Fibroblast of pulmonary artery (primary cell): ENCODE measurements at regions not wholly inside any gene's neighbourhood (a gene's known extent, or its start where the extent isn't known, plus 50 kb on each side); places are given as distances from the start of the nearest gene placed in this dataset.
"Not testable (repeated sequence)": the region's sequence is repeated elsewhere in the genome, so short reads cannot be mapped to it uniquely, and the experiment has no call there.

Experiments
- DNase-seq: peaks from one replicate; pipeline ENCODE4 v3.0.0-alpha.2; 2010; ENCODE audit warnings: low read depth
- H3K4me3 ChIP-seq: replicated peaks from 2 replicates; pipeline ENCODE4 v1.5.1; 2011; ENCODE audit warnings: low read depth, mild to moderate bottlenecking, control low read depth, low read length, moderate library complexity
- TF ChIP-seq, protein P1 (sequence below): IDR thresholded peaks from 2 replicates; pipeline ENCODE4 v1.5.1; 2011; ENCODE audit warnings: mild to moderate bottlenecking, control low read depth, low read length, inconsistent platforms; ENCODE audit errors: missing control alignments

GRCh38 chr11:91011503-91011902, 788.7 kb upstream of the CHORDC1 start:
- no peak for DNase-seq
- no peak overlapping the region for H3K4me3 ChIP-seq
- TF ChIP-seq, protein P1, sequence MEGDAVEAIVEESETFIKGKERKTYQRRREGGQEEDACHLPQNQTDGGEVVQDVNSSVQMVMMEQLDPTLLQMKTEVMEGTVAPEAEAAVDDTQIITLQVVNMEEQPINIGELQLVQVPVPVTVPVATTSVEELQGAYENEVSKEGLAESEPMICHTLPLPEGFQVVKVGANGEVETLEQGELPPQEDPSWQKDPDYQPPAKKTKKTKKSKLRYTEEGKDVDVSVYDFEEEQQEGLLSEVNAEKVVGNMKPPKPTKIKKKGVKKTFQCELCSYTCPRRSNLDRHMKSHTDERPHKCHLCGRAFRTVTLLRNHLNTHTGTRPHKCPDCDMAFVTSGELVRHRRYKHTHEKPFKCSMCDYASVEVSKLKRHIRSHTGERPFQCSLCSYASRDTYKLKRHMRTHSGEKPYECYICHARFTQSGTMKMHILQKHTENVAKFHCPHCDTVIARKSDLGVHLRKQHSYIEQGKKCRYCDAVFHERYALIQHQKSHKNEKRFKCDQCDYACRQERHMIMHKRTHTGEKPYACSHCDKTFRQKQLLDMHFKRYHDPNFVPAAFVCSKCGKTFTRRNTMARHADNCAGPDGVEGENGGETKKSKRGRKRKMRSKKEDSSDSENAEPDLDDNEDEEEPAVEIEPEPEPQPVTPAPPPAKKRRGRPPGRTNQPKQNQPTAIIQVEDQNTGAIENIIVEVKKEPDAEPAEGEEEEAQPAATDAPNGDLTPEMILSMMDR, result no peak

DNA sequence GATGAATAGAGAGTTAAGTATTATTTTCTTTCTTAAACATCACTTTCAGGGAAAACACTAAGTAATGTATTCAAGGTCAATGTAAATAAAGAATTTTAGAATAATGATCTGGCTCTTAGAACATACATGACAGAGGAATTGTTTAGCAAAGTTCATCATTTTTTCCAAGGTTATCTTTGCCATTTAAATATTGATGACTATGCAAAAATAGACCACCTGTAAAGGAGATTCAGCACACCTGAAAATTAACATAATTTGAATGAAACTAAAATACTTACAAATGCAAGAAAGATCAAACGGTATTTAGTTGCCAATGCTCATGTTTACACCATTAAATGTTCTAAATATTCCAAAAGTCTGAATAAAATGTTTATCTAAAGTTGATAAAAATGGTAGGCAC, 782.6 kb upstream of the CHORDC1 start:
- no peak for DNase-seq
- H3K4me3 ChIP-seq, result no peak overlapping the region
- TF ChIP-seq, protein P1, result no peak

GRCh38 chr11:90997241-90997640, 774.4 kb upstream of the CHORDC1 start:
- no peak for DNase-seq
- no peak overlapping the region for H3K4me3 ChIP-seq
- TF ChIP-seq, protein P1, result no peak

GRCh38 chr11:90972159-90972558, 749.3 kb upstream of the CHORDC1 start:
- DNase-seq, H3K4me3 ChIP-seq: not testable (repeated sequence)

GRCh38 chr11:90947930-90948329, 725.1 kb upstream of the CHORDC1 start:
- no peak overlapping the region for H3K4me3 ChIP-seq

DNA sequence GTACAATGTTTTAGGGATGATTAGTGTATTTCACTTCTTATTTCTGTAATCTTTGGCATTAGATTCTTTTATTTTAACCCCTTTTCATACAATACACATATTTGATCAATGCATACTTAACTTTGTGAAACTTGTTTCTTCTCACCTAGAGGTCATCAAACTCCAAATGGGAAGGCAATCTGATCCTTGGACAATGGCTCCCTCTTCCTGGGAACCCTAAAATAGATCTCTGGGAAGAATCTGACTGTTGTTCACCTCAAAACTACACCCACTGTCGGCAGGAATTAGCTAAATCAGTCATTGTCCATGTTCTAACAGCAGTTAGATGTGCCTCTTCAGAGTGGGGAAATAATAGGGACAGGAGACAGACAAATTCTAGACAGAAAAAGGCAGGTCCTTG, 707.4 kb upstream of the CHORDC1 start:
- H3K4me3 ChIP-seq, result no peak overlapping the region
- no peak for DNase-seq
- TF ChIP-seq, protein P1, result no peak

More at GRCh38 chr11:90947930-90948329, 725.1 kb upstream of the CHORDC1 start:
- TF ChIP-seq, protein P1, result no peak
- DNase-seq, result no peak

- no peak overlapping the region for H3K4me3 ChIP-seq
- no peak for DNase-seq
- TF ChIP-seq, protein P1, result no peak
These were observed 696.5 kb upstream of the CHORDC1 start for GRCh38 chr11:90919332-90919731.
